ENCODE measurements at regions not wholly inside any gene's neighbourhood (a gene's known extent, or its start where the extent isn't known, plus 50 kb on each side); places are given as distances from the start of the nearest gene placed in this dataset.

GRCh38 chr16:26196802-26197201 is 505.0 kb downstream of the HS3ST4 start:
- CTCF ChIA-PET (ENCODE audit: low intra/inter-chr PET ratio, low total read pairs) = no interaction called here
- Histone ChIP-seq H3K79me2 (ENCODE audit: insufficient read depth, low read length) (no peaks in the 10 kb centered on the region), H3K9me3 (ENCODE audit: low read length) (peaks cover 18% of the 10 kb centered on the region; the same call in 1 of the 2 replicates), H3K4me3 (replicated peaks in 1 of 3; ENCODE audit: insufficient read depth in 1 of 3, low read depth in 2 of 3, low read length in 3 of 3) (no peak overlapping the region), H3K27ac (ENCODE audit: extremely low read length, insufficient read depth, low read length) (no peak overlapping the region), H3K36me3 (replicated peaks in 1 of 2; ENCODE audit: control insufficient read depth in 1 of 2, insufficient read depth in 2 of 2, low read length in 2 of 2) (no peaks in the 10 kb centered on the region), H3K9ac (ENCODE audit: insufficient read depth, low read depth, low read length) (no peak overlapping the region), H3K4me2 (ENCODE audit: low read depth, low read length) (no peak overlapping the region), H3K27me3 (ENCODE audit: control insufficient read depth in 1 of 2, insufficient read depth in 2 of 2, low read length in 2 of 2) (no peaks in the 10 kb centered on the region), H2AFZ (ENCODE audit: low read length) (no peak overlapping the region), H3K4me1 (ENCODE audit: insufficient read depth, low read length) (no peaks in the 10 kb centered on the region), H4K20me1 (ENCODE audit: insufficient read depth, low read length) (no peaks in the 10 kb centered on the region)
- POLR2A ChIA-PET = no interaction called here
- in situ Hi-C loops (cut with HindIII; ENCODE audit: extremely low pct_ligation_motif_present, low pct_unique_long_range_greater_than_20kb) = no loop called here
- 1% methylated on average over 2 of the region's 2 CpGs for WGBS (ENCODE audit: low lambda C conversion rate)
- no TSS peak for BruUV-seq (replicated peaks)
- intact Hi-C loops (cut with micrococcal nuclease; ENCODE audit: unreplicated experiment) = no loop called here
- TF ChIP-seq ZNF530 (CRISPR knock-in tag; IDR thresholded peaks at IDR 0.05; ENCODE audit: low read depth) = no peak
- no peak for TF ChIP-seq NFE2L1 (CRISPR knock-in tag; IDR thresholded peaks at IDR 0.05; ENCODE audit: borderline replicate concordance)
- TF ChIP-seq MBNL3 (CRISPR knock-in tag; conservative IDR thresholded peaks at IDR 0.05) = no peak
- no peak for TF ChIP-seq STAT5B (CRISPR knock-in tag; IDR thresholded peaks at IDR 0.05)
- no peak for TF ChIP-seq ZNF12 (CRISPR knock-in tag; IDR thresholded peaks at IDR 0.05)
- no peak for TF ChIP-seq TP53 (CRISPR knock-in tag; conservative IDR thresholded peaks at IDR 0.05)
- no peak for TF ChIP-seq TARDBP (CRISPR knock-in tag; IDR thresholded peaks at IDR 0.05)
- no peak for TF ChIP-seq THAP7 (CRISPR knock-in tag; IDR thresholded peaks at IDR 0.05)
- no peak for TF ChIP-seq ZNF468 (CRISPR knock-in tag; IDR thresholded peaks at IDR 0.05)
- no peak for TF ChIP-seq ZNF383 (CRISPR knock-in tag; IDR thresholded peaks at IDR 0.05; ENCODE audit: borderline replicate concordance)
- no peak for TF ChIP-seq HMGXB4 (CRISPR knock-in tag; IDR thresholded peaks at IDR 0.05; ENCODE audit: borderline replicate concordance in 1 of 2, low read depth in 1 of 2)
- FAIRE-seq = no peak
- DNase-seq (ENCODE audit: low spot score) = no peak
- no peak for ATAC-seq

All from HepG2 (cell line).